ENCODE measurements at regions not wholly inside any gene's neighbourhood (a gene's known extent, or its start where the extent isn't known, plus 50 kb on each side); places are given as distances from the start of the nearest gene placed in this dataset.
"Not testable (repeated sequence)": the region's sequence is repeated elsewhere in the genome, so short reads cannot be mapped to it uniquely, and the experiment has no call there.

GRCh38 chr9:65421486-65421885, 136.5 kb upstream of the FOXD4L5 start:
- H3K27me3 ChIP-seq; H3K27ac ChIP-seq; DNase-seq (ENCODE audit: low spot score in 2 of 2); H3K4me1 ChIP-seq; H3K36me3 ChIP-seq; H3K9me3 ChIP-seq; intact Hi-C loops (cut with DNase I); H3K4me3 ChIP-seq: not testable (repeated sequence)

DNA sequence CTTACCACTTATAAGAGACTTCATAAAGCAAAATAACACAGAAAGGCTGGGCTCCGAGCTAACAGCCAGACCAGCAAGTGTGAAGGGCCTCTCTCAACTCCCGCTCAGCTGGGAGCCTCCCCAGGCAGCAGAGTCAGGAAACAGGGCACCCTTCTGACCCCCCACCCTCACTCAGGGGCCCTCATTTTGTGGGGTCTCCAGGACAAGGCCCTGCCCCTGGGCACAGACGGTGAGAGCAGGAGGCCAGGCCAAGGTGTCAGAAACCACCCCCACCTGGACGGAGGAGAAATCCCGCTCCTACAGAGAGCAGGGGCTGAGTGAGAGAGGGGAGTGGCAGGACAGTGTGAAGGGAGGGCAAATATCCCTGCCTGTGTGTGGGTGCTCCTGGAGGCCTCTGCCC, 135.8 kb upstream of the FOXD4L5 start:
- Histone ChIP-seq H3K27ac (no peak overlapping the region), H3K4me1 (no peaks in the 10 kb centered on the region), H3K9me3 (peaks cover 0 to 2% of the 10 kb centered on the region in 2 donors), H3K36me3 (no peaks in the 10 kb centered on the region), H3K27me3 (no peaks in the 10 kb centered on the region), H3K4me3 (no peak overlapping the region)
- intact Hi-C loops (cut with DNase I): no loop called here
- no peak for TF ChIP-seq CTCF (IDR thresholded peaks at IDR 0.05)
- DNase-seq (ENCODE audit: low spot score in 2 of 2): no peak

- H3K27me3 ChIP-seq; H3K36me3 ChIP-seq; intact Hi-C loops (cut with DNase I); H3K4me1 ChIP-seq; DNase-seq (ENCODE audit: low spot score in 2 of 2); H3K9me3 ChIP-seq; H3K27ac ChIP-seq; H3K4me3 ChIP-seq: not testable (repeated sequence)
These were observed 134.0 kb upstream of the FOXD4L5 start for GRCh38 chr9:65418966-65419365.

- intact Hi-C loops (cut with DNase I); DNase-seq (ENCODE audit: low spot score in 2 of 2); H3K9me3 ChIP-seq; H3K27me3 ChIP-seq; H3K27ac ChIP-seq; H3K36me3 ChIP-seq; H3K4me3 ChIP-seq; H3K4me1 ChIP-seq: not testable (repeated sequence)
These were observed 131.9 kb upstream of the FOXD4L5 start for GRCh38 chr9:65416948-65417347.

DNA sequence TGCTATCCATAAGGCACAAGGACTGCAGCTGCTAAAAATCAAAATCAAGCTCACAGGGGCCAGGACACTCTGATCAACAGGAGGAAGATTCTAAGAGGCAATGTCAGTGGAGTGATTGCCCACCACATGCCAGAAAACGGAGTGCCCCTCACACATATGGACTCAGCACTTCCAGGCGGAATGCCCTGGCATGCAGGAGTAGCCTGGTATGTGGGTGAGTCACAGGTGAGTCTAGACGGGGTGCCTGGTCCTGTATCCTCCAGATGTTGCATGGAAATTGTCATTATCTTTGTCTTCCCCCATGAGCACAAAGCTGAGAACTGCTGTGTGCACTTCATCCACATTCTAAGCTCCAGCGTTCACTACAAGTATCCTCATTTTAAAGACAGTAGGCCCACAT, 129.2 kb upstream of the FOXD4L5 start:
- intact Hi-C loops (cut with DNase I); H3K27me3 ChIP-seq; DNase-seq (ENCODE audit: low spot score in 2 of 2); H3K9me3 ChIP-seq; H3K4me3 ChIP-seq; H3K27ac ChIP-seq; H3K36me3 ChIP-seq; H3K4me1 ChIP-seq: not testable (repeated sequence)

DNA sequence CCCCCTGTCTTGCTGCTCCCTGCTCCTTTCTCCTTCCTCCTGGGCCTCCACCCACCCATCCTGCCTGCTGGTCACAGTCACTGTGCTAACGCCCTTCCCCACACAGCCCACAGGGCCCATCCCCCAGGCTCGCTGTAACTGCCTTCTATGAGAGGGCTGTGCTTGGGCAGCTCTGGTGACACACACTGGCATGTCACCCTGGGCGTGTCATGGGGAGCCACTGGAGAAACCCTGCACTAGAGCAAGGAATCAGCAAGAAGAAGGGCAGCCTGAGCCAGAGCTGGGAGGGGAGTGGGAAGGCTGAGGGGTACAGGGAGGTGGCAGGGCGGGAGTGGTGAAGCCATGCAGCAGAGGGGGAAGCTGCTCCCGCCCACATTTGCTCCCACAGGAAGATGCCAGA, 128.4 kb upstream of the FOXD4L5 start:
- H3K27me3 ChIP-seq; H3K9me3 ChIP-seq; intact Hi-C loops (cut with DNase I); H3K4me1 ChIP-seq; H3K27ac ChIP-seq; H3K4me3 ChIP-seq; H3K36me3 ChIP-seq; DNase-seq (ENCODE audit: low spot score in 2 of 2): not testable (repeated sequence)

DNA sequence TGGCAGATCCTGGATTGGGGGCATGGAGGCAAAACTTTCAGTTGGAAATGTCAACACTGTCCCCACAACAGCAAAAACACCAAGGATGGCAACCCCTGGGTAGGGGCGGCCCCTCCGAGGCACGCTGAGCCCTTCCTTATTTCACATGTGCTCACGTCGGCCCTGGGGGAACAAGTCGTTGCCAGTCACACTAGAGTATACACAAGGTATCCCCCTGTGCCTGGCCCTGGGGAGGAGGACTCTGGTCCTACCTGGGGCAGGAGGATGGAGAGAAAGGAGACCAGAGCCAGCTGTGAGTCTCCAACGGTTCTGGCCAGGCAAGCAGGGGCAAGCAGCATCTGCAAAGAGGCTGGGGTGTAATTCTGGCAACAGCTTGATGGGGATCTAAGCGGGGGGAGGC, 126.9 kb upstream of the FOXD4L5 start:
- Histone ChIP-seq H3K9me3 (no peaks in the 10 kb centered on the region), H3K27me3 (no peaks in the 10 kb centered on the region), H3K27ac (no peak overlapping the region), H3K36me3 (no peaks in the 10 kb centered on the region), H3K4me3 (no peak overlapping the region), H3K4me1 (no peaks in the 10 kb centered on the region)
- intact Hi-C loops (cut with DNase I): no loop called here
- no peak for TF ChIP-seq CTCF (IDR thresholded peaks at IDR 0.05)
- no peak for DNase-seq (ENCODE audit: low spot score in 2 of 2)

GRCh38 chr9:65411336-65411735, 126.3 kb upstream of the FOXD4L5 start:
- Histone ChIP-seq H3K4me1 (no peaks in the 10 kb centered on the region), H3K4me3 (no peak overlapping the region), H3K27me3 (no peaks in the 10 kb centered on the region), H3K27ac (no peak overlapping the region), H3K36me3 (no peaks in the 10 kb centered on the region), H3K9me3 (no peaks in the 10 kb centered on the region)
- TF ChIP-seq CTCF (IDR thresholded peaks at IDR 0.05): no peak
- intact Hi-C loops (cut with DNase I): no loop called here
- DNase-seq (ENCODE audit: low spot score in 2 of 2): no peak
